ENCODE measurements at regions not wholly inside any gene's neighbourhood (a gene's known extent, or its start where the extent isn't known, plus 50 kb on each side); places are given as distances from the start of the nearest gene placed in this dataset.
"Not testable (repeated sequence)": the region's sequence is repeated elsewhere in the genome, so short reads cannot be mapped to it uniquely, and the experiment has no call there.

DNA sequence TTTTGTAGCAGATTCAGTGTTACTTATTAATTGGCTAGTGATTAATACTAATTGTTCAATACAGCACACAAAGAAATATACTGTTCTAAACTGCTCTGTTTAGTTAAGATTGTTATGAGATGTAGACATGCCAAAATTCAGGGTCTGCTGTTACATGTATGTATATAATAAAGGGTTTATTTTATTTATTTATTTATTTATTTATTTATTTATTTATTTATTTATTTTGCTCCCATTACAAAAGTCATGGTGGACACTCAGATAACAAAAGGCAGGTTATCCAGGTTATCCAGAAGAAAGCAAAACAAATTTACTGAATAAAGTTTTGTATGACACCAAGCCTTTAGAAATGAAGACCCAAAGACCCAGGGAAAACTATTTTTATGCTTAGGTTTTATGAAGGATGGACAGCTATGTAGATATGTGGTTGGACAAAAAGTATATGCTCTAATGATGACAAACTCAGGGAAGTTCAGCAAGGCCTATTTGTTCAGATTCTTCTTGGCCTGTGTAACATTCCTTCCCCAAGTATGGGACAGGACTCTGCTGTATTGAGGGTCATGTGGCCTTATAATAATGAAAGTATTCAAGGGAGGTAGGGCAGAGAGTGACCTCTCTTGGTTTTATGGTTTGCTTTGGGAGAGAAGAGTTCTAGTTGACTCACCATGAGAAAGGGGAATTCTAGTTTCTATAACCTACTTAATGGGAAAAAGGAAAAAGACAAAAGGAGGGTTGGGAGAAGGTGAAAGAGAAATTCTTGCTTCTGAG is 1056.8 kb downstream of the ROBO2 start:
- no peak overlapping the region for H3K4me3 ChIP-seq (replicated peaks; ENCODE audit: low read depth, low read length)
- TF ChIP-seq, protein P1, sequence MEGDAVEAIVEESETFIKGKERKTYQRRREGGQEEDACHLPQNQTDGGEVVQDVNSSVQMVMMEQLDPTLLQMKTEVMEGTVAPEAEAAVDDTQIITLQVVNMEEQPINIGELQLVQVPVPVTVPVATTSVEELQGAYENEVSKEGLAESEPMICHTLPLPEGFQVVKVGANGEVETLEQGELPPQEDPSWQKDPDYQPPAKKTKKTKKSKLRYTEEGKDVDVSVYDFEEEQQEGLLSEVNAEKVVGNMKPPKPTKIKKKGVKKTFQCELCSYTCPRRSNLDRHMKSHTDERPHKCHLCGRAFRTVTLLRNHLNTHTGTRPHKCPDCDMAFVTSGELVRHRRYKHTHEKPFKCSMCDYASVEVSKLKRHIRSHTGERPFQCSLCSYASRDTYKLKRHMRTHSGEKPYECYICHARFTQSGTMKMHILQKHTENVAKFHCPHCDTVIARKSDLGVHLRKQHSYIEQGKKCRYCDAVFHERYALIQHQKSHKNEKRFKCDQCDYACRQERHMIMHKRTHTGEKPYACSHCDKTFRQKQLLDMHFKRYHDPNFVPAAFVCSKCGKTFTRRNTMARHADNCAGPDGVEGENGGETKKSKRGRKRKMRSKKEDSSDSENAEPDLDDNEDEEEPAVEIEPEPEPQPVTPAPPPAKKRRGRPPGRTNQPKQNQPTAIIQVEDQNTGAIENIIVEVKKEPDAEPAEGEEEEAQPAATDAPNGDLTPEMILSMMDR (IDR thresholded peaks at IDR 0.05; ENCODE audit: insufficient read depth, low read length, poor library complexity, severe bottlenecking): no peak
- DNase-seq (ENCODE audit: extremely low read depth, insufficient read length): no peak
- no peaks in the 10 kb centered on the region for H3K36me3 ChIP-seq (ENCODE audit: control insufficient read depth, insufficient read depth, low read length)
- no peaks in the 10 kb centered on the region for H3K27me3 ChIP-seq (replicated peaks; ENCODE audit: control insufficient read depth, insufficient read depth, low read length)

DNA sequence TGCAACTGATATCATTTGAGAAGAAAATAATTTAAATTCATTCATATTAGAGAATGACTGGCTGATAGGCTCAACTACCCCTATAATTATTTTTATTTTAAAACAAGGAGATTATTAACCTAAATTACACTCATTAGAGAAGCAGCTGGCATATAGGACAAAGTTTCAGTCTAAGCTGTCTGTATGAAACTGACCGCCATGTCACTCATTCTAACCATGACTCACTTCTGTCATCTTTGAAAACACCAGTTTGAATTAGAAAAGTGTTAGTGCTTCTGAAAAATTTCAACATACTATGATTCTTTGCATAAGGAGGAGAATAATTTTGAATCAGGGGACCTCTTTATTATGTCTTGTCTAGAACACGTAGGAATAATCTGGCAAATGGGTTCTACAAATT is 1058.5 kb downstream of the ROBO2 start:
- DNase-seq (ENCODE audit: extremely low read depth, insufficient read length): no peak
- TF ChIP-seq, protein P1 (IDR thresholded peaks at IDR 0.05; ENCODE audit: insufficient read depth, low read length, poor library complexity, severe bottlenecking): no peak
- no peak overlapping the region for H3K4me3 ChIP-seq (replicated peaks; ENCODE audit: low read depth, low read length)
- H3K27me3 ChIP-seq (replicated peaks; ENCODE audit: control insufficient read depth, insufficient read depth, low read length): no peaks in the 10 kb centered on the region
- H3K36me3 ChIP-seq (ENCODE audit: control insufficient read depth, insufficient read depth, low read length): no peaks in the 10 kb centered on the region

DNA sequence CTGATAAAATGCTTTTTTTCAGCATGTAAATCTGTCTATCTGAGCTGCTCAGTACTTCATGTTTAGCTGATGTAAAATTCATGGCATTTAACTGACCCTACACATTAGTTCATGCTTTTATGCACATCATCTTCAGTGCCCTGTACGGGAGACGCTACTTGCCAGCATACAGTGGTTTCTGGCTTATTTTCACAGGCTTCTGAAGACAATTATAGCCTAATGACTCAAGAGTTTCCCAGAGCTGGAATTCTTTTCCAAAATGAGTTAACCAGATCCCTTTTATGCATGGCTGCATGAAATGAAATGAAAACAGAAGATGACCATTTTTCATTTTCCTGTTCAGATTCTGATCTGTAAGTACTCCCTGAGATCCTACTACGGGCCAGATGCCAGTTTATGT is 1061.5 kb downstream of the ROBO2 start:
- Histone ChIP-seq H3K27me3 (replicated peaks; ENCODE audit: control insufficient read depth, insufficient read depth, low read length) (no peaks in the 10 kb centered on the region), H3K4me3 (replicated peaks; ENCODE audit: low read depth, low read length) (no peak overlapping the region), H3K36me3 (ENCODE audit: control insufficient read depth, insufficient read depth, low read length) (no peaks in the 10 kb centered on the region)
- TF ChIP-seq, protein P1 (IDR thresholded peaks at IDR 0.05; ENCODE audit: insufficient read depth, low read length, poor library complexity, severe bottlenecking): no peak
- DNase-seq (ENCODE audit: extremely low read depth, insufficient read length): no peak

DNA sequence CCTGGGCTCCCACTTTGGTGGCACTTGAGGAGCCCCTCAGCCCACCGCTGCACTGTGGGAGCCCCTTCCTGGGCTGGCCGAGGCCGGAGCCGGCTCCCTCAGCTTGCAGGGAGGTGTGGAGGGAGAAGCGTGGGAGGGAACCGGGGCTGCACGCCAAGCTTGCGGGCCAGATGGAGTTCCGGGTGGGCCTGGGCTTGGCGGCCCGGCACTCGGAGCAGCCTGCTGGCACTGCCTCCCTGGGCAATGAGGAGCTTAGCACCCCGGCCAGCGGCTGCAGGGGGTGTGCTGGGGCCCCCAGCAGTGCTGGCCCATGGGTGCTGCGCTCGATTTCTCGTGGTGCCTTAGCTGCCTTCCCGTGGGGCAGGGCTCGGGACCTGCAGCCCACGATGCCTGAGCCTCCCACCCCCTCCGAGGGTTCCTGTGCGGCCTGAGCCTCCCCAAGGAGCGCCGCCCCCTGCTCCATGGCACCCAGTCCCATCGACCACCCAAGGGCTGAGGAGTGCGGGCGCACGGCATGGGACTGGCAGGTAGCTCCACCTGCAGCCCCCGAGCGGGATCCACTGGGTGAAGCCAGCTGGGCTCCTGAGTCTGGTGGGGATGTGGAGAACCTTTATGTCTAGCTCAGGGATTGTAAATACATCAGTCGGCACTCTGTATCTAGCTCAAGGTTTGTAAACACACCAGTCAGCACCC is 1068.5 kb downstream of the ROBO2 start:
- not testable (repeated sequence) for H3K4me3 ChIP-seq (replicated peaks; ENCODE audit: low read depth, low read length); H3K27me3 ChIP-seq (replicated peaks; ENCODE audit: control insufficient read depth, insufficient read depth, low read length); DNase-seq (ENCODE audit: extremely low read depth, insufficient read length); H3K36me3 ChIP-seq (ENCODE audit: control insufficient read depth, insufficient read depth, low read length)

DNA sequence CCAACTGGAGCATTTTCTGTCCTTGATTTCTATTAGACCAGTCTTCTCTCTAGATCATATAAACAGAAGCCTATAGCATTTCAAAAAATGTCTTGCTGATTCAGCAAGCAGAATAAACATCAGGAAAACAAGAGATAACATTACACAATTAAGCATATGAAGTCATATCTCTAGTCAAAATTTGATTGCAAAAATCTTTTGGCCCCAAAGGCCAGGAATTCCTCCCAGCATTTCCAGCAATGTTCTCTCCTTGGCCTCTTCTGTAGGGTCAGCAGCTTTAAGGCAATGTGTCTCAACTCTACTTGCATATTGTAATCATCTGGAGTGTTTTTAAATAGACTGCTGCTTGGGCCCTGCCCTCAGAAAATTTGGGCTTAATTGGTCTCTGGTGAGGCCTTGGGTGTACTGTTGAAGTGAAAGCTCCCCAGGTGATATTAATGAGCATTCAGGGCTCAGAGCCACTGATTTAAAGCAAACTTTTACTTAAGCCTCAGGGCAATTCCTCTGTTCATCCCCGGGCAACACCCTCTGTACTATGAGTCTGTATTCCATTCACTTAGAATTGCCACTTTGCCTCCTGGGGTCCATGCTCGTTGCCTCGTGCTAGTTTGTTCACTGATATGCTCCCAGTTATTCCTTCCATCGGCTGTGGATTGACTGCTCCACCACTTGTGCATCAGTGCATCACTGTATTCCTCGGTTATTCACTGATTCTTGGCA is 1072.6 kb downstream of the ROBO2 start:
- H3K36me3 ChIP-seq (ENCODE audit: control insufficient read depth, insufficient read depth, low read length): no peaks in the 10 kb centered on the region
- no peak for DNase-seq (ENCODE audit: extremely low read depth, insufficient read length)
- no peaks in the 10 kb centered on the region for H3K27me3 ChIP-seq (replicated peaks; ENCODE audit: control insufficient read depth, insufficient read depth, low read length)
- TF ChIP-seq, protein P1 (IDR thresholded peaks at IDR 0.05; ENCODE audit: insufficient read depth, low read length, poor library complexity, severe bottlenecking): no peak
- H3K4me3 ChIP-seq (replicated peaks; ENCODE audit: low read depth, low read length): no peak overlapping the region

DNA sequence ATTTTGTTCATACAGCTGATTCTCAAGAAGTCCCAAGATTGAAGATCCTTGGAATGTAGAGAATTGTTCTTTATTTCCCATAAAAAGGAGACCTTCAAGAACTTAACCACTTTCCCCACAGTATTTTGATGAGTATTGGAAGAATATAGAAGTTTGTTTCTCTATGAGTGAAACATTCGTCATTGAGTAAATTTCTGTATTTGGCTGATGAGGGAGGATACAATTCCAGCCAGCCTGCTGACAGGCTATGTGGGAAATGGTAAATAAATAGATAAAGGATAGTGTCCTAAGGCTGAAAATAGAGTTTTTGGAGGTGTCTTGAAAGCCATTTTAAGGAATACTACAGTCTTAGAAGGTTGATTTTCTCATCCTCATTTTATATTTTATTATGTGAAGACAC is 1076.1 kb downstream of the ROBO2 start:
- Histone ChIP-seq H3K4me3 (replicated peaks; ENCODE audit: low read depth, low read length) (no peak overlapping the region), H3K27me3 (replicated peaks; ENCODE audit: control insufficient read depth, insufficient read depth, low read length) (no peaks in the 10 kb centered on the region), H3K36me3 (ENCODE audit: control insufficient read depth, insufficient read depth, low read length) (no peaks in the 10 kb centered on the region)
- TF ChIP-seq, protein P1 (IDR thresholded peaks at IDR 0.05; ENCODE audit: insufficient read depth, low read length, poor library complexity, severe bottlenecking): no peak
- DNase-seq (ENCODE audit: extremely low read depth, insufficient read length): no peak

Measured in GM06990 (cell line).